ENCODE measurements at regions not wholly inside any gene's neighbourhood (a gene's known extent, or its start where the extent isn't known, plus 50 kb on each side); places are given as distances from the start of the nearest gene placed in this dataset.

DNA sequence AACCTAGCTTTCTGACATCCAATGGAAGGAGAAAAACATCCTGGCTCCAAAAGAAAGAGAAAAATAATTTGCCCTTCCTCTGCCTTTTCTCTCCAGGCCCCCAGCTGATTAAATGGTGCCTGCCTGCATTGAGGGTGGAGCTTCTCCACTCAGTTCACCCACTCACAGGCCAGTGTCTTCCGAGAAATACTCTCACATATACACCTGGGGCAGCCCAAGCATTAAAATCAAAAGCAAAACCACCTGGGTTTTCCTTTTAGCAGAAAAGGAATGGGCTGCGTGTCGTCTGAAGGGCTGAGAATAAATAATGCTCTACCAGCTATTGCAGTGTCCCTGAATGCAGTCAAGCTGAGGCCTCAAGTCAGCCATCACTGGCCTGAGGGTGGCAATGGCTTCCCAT lies 1143.8 kb upstream of the TENM4 start:
- TF ChIP-seq, protein P1, sequence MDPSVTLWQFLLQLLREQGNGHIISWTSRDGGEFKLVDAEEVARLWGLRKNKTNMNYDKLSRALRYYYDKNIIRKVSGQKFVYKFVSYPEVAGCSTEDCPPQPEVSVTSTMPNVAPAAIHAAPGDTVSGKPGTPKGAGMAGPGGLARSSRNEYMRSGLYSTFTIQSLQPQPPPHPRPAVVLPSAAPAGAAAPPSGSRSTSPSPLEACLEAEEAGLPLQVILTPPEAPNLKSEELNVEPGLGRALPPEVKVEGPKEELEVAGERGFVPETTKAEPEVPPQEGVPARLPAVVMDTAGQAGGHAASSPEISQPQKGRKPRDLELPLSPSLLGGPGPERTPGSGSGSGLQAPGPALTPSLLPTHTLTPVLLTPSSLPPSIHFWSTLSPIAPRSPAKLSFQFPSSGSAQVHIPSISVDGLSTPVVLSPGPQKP (IDR thresholded peaks at IDR 0.05; ENCODE audit: low read depth, low read length), result no peak
- no peak for TF ChIP-seq RCOR1 (IDR thresholded peaks at IDR 0.05; ENCODE audit: low read depth, low read length)
- TF ChIP-seq SREBF2 (IDR thresholded peaks at IDR 0.05), result no peak
- TF ChIP-seq, protein P2, sequence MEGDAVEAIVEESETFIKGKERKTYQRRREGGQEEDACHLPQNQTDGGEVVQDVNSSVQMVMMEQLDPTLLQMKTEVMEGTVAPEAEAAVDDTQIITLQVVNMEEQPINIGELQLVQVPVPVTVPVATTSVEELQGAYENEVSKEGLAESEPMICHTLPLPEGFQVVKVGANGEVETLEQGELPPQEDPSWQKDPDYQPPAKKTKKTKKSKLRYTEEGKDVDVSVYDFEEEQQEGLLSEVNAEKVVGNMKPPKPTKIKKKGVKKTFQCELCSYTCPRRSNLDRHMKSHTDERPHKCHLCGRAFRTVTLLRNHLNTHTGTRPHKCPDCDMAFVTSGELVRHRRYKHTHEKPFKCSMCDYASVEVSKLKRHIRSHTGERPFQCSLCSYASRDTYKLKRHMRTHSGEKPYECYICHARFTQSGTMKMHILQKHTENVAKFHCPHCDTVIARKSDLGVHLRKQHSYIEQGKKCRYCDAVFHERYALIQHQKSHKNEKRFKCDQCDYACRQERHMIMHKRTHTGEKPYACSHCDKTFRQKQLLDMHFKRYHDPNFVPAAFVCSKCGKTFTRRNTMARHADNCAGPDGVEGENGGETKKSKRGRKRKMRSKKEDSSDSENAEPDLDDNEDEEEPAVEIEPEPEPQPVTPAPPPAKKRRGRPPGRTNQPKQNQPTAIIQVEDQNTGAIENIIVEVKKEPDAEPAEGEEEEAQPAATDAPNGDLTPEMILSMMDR (IDR thresholded peaks at IDR 0.05), result no peak
- no peak for TF ChIP-seq RFX5 (IDR thresholded peaks at IDR 0.05)
- TF ChIP-seq, protein P3, sequence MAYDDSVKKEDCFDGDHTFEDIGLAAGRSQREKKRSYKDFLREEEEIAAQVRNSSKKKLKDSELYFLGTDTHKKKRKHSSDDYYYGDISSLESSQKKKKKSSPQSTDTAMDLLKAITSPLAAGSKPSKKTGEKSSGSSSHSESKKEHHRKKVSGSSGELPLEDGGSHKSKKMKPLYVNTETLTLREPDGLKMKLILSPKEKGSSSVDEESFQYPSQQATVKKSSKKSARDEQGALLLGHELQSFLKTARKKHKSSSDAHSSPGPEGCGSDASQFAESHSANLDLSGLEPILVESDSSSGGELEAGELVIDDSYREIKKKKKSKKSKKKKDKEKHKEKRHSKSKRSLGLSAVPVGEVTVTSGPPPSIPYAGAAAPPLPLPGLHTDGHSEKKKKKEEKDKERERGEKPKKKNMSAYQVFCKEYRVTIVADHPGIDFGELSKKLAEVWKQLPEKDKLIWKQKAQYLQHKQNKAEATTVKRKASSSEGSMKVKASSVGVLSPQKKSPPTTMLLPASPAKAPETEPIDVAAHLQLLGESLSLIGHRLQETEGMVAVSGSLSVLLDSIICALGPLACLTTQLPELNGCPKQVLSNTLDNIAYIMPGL (CRISPR knock-in tag; IDR thresholded peaks at IDR 0.05; ENCODE audit: borderline replicate concordance), result no peak
- TF ChIP-seq, protein P4, sequence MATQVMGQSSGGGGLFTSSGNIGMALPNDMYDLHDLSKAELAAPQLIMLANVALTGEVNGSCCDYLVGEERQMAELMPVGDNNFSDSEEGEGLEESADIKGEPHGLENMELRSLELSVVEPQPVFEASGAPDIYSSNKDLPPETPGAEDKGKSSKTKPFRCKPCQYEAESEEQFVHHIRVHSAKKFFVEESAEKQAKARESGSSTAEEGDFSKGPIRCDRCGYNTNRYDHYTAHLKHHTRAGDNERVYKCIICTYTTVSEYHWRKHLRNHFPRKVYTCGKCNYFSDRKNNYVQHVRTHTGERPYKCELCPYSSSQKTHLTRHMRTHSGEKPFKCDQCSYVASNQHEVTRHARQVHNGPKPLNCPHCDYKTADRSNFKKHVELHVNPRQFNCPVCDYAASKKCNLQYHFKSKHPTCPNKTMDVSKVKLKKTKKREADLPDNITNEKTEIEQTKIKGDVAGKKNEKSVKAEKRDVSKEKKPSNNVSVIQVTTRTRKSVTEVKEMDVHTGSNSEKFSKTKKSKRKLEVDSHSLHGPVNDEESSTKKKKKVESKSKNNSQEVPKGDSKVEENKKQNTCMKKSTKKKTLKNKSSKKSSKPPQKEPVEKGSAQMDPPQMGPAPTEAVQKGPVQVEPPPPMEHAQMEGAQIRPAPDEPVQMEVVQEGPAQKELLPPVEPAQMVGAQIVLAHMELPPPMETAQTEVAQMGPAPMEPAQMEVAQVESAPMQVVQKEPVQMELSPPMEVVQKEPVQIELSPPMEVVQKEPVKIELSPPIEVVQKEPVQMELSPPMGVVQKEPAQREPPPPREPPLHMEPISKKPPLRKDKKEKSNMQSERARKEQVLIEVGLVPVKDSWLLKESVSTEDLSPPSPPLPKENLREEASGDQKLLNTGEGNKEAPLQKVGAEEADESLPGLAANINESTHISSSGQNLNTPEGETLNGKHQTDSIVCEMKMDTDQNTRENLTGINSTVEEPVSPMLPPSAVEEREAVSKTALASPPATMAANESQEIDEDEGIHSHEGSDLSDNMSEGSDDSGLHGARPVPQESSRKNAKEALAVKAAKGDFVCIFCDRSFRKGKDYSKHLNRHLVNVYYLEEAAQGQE (IDR thresholded peaks at IDR 0.05), result no peak
- no peak for TF ChIP-seq JUNB (IDR thresholded peaks at IDR 0.05)
